ENCODE measurements at regions not wholly inside any gene's neighbourhood (a gene's known extent, or its start where the extent isn't known, plus 50 kb on each side); places are given as distances from the start of the nearest gene placed in this dataset.

DNA sequence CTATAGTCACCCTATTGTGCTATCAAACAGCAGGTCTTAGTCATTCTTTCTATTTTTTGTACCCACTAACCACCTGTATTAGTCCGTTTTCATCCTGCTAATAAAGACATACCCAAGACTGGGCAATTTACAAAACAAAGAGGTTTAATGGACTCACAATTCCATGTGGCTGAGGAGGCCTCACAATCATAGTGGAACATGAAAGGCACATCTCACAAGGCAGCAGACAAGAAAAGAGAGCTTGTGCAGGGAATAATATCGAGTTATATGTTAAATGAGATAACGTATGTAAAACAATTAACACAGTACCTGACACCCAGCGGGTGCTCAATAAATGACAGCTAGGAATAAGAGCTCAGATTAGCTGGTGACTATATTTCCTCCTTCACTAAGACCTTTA is 88.1 kb upstream of the WDR44 start:
- no peak overlapping the region for H2BK20ac ChIP-seq (ENCODE audit: low read depth, low read length)
- no peak overlapping the region for H2BK15ac ChIP-seq (ENCODE audit: low read depth, low read length)
- H3K36me3 ChIP-seq (ENCODE audit: control insufficient read depth, insufficient read depth, low read length): no peaks in the 10 kb centered on the region
- no peak for ATAC-seq (ENCODE audit: low read depth)
- no peak overlapping the region for H3K27ac ChIP-seq (ENCODE audit: insufficient read depth, low read length)
- no peak overlapping the region for H3K4me3 ChIP-seq (ENCODE audit: insufficient read depth, low read depth, low read length)
- no peak overlapping the region for H4K5ac ChIP-seq (ENCODE audit: low read depth, low read length)
- no peak overlapping the region for H2BK120ac ChIP-seq (ENCODE audit: low read depth, low read length)
- H4K91ac ChIP-seq (ENCODE audit: insufficient read depth, low read depth, low read length): no peak overlapping the region
- ChIA-PET CTCF (interaction anchor here (0.5 kb wide), 1 partner anchor 1512 kb away, joined by 5 read pairs; no protein-coding TSS in a partner anchor), POLR2A (ENCODE audit: unreplicated experiment) (interaction anchor here (0.6 kb wide), 1 partner anchor 25 kb away, joined by 3 read pairs; no protein-coding TSS in a partner anchor)
- no peaks in the 10 kb centered on the region for H4K20me1 ChIP-seq (ENCODE audit: insufficient read depth, low read length)
- in situ Hi-C loops (cut with MboI; ENCODE audit: low sequenced_read_pairs) (loop anchor here (10.0 kb wide), 1 partner anchor 263 kb away; no protein-coding TSS in a partner anchor), dilution Hi-C loops (cut with HindIII; ENCODE audit: low sequenced_read_pairs, unreplicated experiment) (no loop called here), intact Hi-C loops (cut with micrococcal nuclease) (no loop called here)
- H2AK9ac ChIP-seq (replicated peaks; ENCODE audit: low read depth, low read length, poor library complexity): no peak overlapping the region
- H3K4me1 ChIP-seq (ENCODE audit: control insufficient read depth, insufficient read depth, low read length): no peaks in the 10 kb centered on the region
- no peaks in the 10 kb centered on the region for H3K9me3 ChIP-seq (ENCODE audit: control insufficient read depth, insufficient read depth, low read length)
- no peak overlapping the region for H3K14ac ChIP-seq (replicated peaks; ENCODE audit: low read depth, low read length)
- no peak overlapping the region for H2BK5ac ChIP-seq (ENCODE audit: low read depth, low read length, poor library complexity, severe bottlenecking)
- no CpG with 5 or more reads among the region's 4 CpGs for WGBS, 2 experiments (ENCODE audit: extremely low coverage in 2 of 2, insufficient read length in 1 of 2)
- H3K18ac ChIP-seq (ENCODE audit: low read depth, low read length): no peak overlapping the region
- no peak for DNase-seq
- H3K9ac ChIP-seq (ENCODE audit: low read depth, low read length): no peak overlapping the region
- H3K4ac ChIP-seq (ENCODE audit: low read depth, low read length): no peak overlapping the region
- H2AK5ac ChIP-seq (ENCODE audit: low read depth, low read length): no peak overlapping the region
- H3K79me1 ChIP-seq (ENCODE audit: low read depth in 1 of 2, low read length in 2 of 2): no peaks in the 10 kb centered on the region
- H4K8ac ChIP-seq (ENCODE audit: low read depth in 2 of 2, low read length in 2 of 2): no peak overlapping the region
- no peak overlapping the region for H3K56ac ChIP-seq (ENCODE audit: extremely low read depth, insufficient read depth, low read length)
- H3K4me2 ChIP-seq (ENCODE audit: low read depth, low read length): no peak overlapping the region
- peaks cover 7% of the 10 kb centered on the region; the same call in 1 of the 2 replicates for H3K27me3 ChIP-seq (ENCODE audit: control insufficient read depth, insufficient read depth, low read length)
- TF ChIP-seq RCOR1 (IDR thresholded peaks at IDR 0.05; ENCODE audit: insufficient replicate concordance, low read length): no peak
- no peak for TF ChIP-seq POLR2A (IDR thresholded peaks at IDR 0.05; ENCODE audit: low read depth, low read length)
- no peak for TF ChIP-seq SMC3 (IDR thresholded peaks at IDR 0.05; ENCODE audit: low read depth, low read length)
- TF ChIP-seq MXI1 (IDR thresholded peaks at IDR 0.05; ENCODE audit: borderline replicate concordance, low read depth, low read length): no peak
- no peak for TF ChIP-seq BHLHE40 (IDR thresholded peaks at IDR 0.05; ENCODE audit: low read depth, low read length)
- H3K23ac ChIP-seq (ENCODE audit: low read depth, low read length): no peak overlapping the region
- no peaks in the 10 kb centered on the region for H3K9me1 ChIP-seq (ENCODE audit: insufficient read depth, low read length)
- no peak overlapping the region for H2AFZ ChIP-seq (replicated peaks; ENCODE audit: low read length, poor library complexity)
- no TSS peak for BruUV-seq (replicated peaks)

All from IMR-90 (cell line).